Kidney (tissue), 13 donors: ENCODE measurements at regions not wholly inside any gene's neighbourhood (a gene's known extent, or its start where the extent isn't known, plus 50 kb on each side); places are given as distances from the start of the nearest gene placed in this dataset.

Experiments
- DNase-seq, 5 donors: peaks; one replicate each; pipeline ENCODE4 v3.0.0-alpha.2; 2013 to 2020
- FAIRE-seq: peaks from 2 replicates; lab custom pipeline; 2012; peaks lifted over from hg19 to GRCh38; lab: Jason Lieb, UNC
- H3K27ac ChIP-seq, 2 donors: one replicate each; pipeline ENCODE4 v1.7.0; 2013; ENCODE audit warnings: low read depth in 2 of 2, low read length in 2 of 2, inconsistent platforms in 1 of 2
- H3K27me3 ChIP-seq: one replicate; pipeline ENCODE4 v1.7.1; 2013; ENCODE audit warnings: low read length, inconsistent platforms; ENCODE audit not compliant: control insufficient read depth, insufficient read depth
- H3K36me3 ChIP-seq, 3 donors: one replicate each; pipeline versions ENCODE4 v1.7.0 to v1.7.1; 2013; ENCODE audit warnings: low read length in 3 of 3, control low read depth in 1 of 3, inconsistent platforms in 1 of 3; ENCODE audit not compliant: insufficient read depth in 3 of 3, control insufficient read depth in 2 of 3
- H3K4me1 ChIP-seq, 3 donors: one replicate each; pipeline versions ENCODE4 v1.7.0 to v1.7.1; 2013; ENCODE audit warnings: low read length in 3 of 3, inconsistent platforms in 1 of 3, low read depth in 1 of 3; ENCODE audit not compliant: control insufficient read depth in 2 of 3, insufficient read depth in 2 of 3
- H3K4me3 ChIP-seq, 3 donors: one replicate each; pipeline versions ENCODE4 v1.7.0 to v1.8.1; 2013; ENCODE audit warnings: low read length in 3 of 3, control low read depth in 1 of 3, inconsistent platforms in 1 of 3
- H3K9ac ChIP-seq, 3 donors: one replicate each; pipeline versions ENCODE4 v1.7.0 to v1.7.1; 2013; ENCODE audit warnings: low read length in 3 of 3, control low read depth in 1 of 3, inconsistent platforms in 1 of 3
- H3K9me3 ChIP-seq, 3 donors: one replicate each; pipeline versions ENCODE4 v1.7.0 to v1.7.1; 2013; ENCODE audit warnings: low read length in 3 of 3, control low read depth in 1 of 3, inconsistent platforms in 1 of 3; ENCODE audit not compliant: control insufficient read depth in 2 of 3, insufficient read depth in 1 of 3
- CTCF ChIP-seq: IDR thresholded peaks from 3 replicates; pipeline ENCODE4 v1.5.1; 2012; ENCODE audit warnings: mild to moderate bottlenecking, moderate library complexity, borderline replicate concordance; ENCODE audit not compliant: insufficient read depth; ENCODE audit errors: extremely low read depth
- intact Hi-C: fragments of 100-400 bp; cut with DNase I; formaldehyde crosslinking; loops from one replicate; pipeline ENCODE4 v1.11.1; 2022
- donor health status: control.
- donor health status: control.
- donor health status: control.
- donor health status: control.
- donor health status: control.
- donor health status: DM: yes; HTN: yes; CAD: no.
- donor health status: Normal renal cell carcinoma (clear cell type).

GRCh38 chr9:107732781-107733522, 243.4 kb upstream of the KLF4 start:
- H3K4me1 ChIP-seq = peaks cover 0 to 12% (median 8%) of the 10 kb centered on the region in 3 donors
- H3K36me3 ChIP-seq = no peaks in the 10 kb centered on the region
- no peak for DNase-seq
- H3K4me3 ChIP-seq = peak overlapping the region in 2 of 3 donors; percentile 12 to 45
- no peak for TF ChIP-seq CTCF
- no peak overlapping the region for H3K9ac ChIP-seq
- no peak for FAIRE-seq
- H3K27ac ChIP-seq = peak overlapping the region; percentile 64 to 69
- intact Hi-C loops = no loop called here
- no peaks in the 10 kb centered on the region for H3K27me3 ChIP-seq
- H3K9me3 ChIP-seq = no peaks in the 10 kb centered on the region

- no peak overlapping the region for H3K4me3 ChIP-seq
- peaks cover 0 to 12% (median 8%) of the 10 kb centered on the region in 3 donors for H3K4me1 ChIP-seq
- H3K9me3 ChIP-seq = no peaks in the 10 kb centered on the region
- no peaks in the 10 kb centered on the region for H3K36me3 ChIP-seq
- no peak for DNase-seq
- intact Hi-C loops = no loop called here
- H3K9ac ChIP-seq = no peak overlapping the region
- no peak for TF ChIP-seq CTCF
- no peaks in the 10 kb centered on the region for H3K27me3 ChIP-seq
- no peak for FAIRE-seq
- H3K27ac ChIP-seq = no peak overlapping the region
These were observed 241.7 kb upstream of the KLF4 start for GRCh38 chr9:107731115-107731762.

- FAIRE-seq (no peak), DNase-seq (no peak)
- Histone ChIP-seq H3K4me1 (peaks cover 0 to 12% (median 8%) of the 10 kb centered on the region in 3 donors), H3K4me3 (no peak overlapping the region), H3K9ac (no peak overlapping the region), H3K27me3 (no peaks in the 10 kb centered on the region), H3K36me3 (no peaks in the 10 kb centered on the region), H3K9me3 (no peaks in the 10 kb centered on the region), H3K27ac (no peak overlapping the region)
- TF ChIP-seq CTCF = no peak
- intact Hi-C loops = no loop called here
These were observed 241.1 kb upstream of the KLF4 start for GRCh38 chr9:107730666-107731065.
